HG02938 (cell line): ENCODE measurements at regions not wholly inside any gene's neighbourhood (a gene's known extent, or its start where the extent isn't known, plus 50 kb on each side); places are given as distances from the start of the nearest gene placed in this dataset.

Source experiments
- ATAC-seq: cut with Tn5 transposase; IDR thresholded peaks from one replicate; pipeline ENCODE4 v1.9.1; 2021; ENCODE audit warnings: mild to moderate bottlenecking, moderate library complexity; ENCODE audit not compliant: unreplicated experiment

- no peak for ATAC-seq
These were observed 525.7 kb downstream of the SLC4A3 start for GRCh38 chr2:220153118-220153517.

GRCh38 chr2:220154304-220154703 is 526.9 kb downstream of the SLC4A3 start:
- no peak for ATAC-seq

- no peak for ATAC-seq
These were observed 529.9 kb downstream of the SLC4A3 start for GRCh38 chr2:220157312-220157711.

- no peak for ATAC-seq
These were observed 532.3 kb downstream of the SLC4A3 start for GRCh38 chr2:220159738-220160137.

- no peak for ATAC-seq
These were observed 534.9 kb downstream of the SLC4A3 start for GRCh38 chr2:220162320-220162719.

- ATAC-seq = no peak
These were observed 536.1 kb downstream of the SLC4A3 start for GRCh38 chr2:220163486-220163885.

GRCh38 chr2:220165401-220165800 is 538.0 kb downstream of the SLC4A3 start:
- no peak for ATAC-seq

GRCh38 chr2:220166616-220167015 is 539.2 kb downstream of the SLC4A3 start:
- ATAC-seq = no peak

GRCh38 chr2:220167956-220168355 is 540.5 kb downstream of the SLC4A3 start:
- ATAC-seq = no peak

GRCh38 chr2:220168891-220169546 is 541.6 kb downstream of the SLC4A3 start:
- ATAC-seq = no peak

- ATAC-seq = no peak
These were observed 547.4 kb downstream of the SLC4A3 start for GRCh38 chr2:220174826-220175225.

- no peak for ATAC-seq
These were observed 548.5 kb downstream of the SLC4A3 start for GRCh38 chr2:220175967-220176366.

GRCh38 chr2:220178991-220179695 is 551.7 kb downstream of the SLC4A3 start:
- ATAC-seq = no peak

- ATAC-seq = no peak
These were observed 553.7 kb downstream of the SLC4A3 start for GRCh38 chr2:220181165-220181564.

GRCh38 chr2:220182790-220183189 is 555.4 kb downstream of the SLC4A3 start:
- ATAC-seq = no peak

GRCh38 chr2:220185766-220186305 is 558.4 kb downstream of the SLC4A3 start:
- ATAC-seq = no peak

GRCh38 chr2:220188031-220188430 is 560.6 kb downstream of the SLC4A3 start:
- ATAC-seq = peak; percentile 47

GRCh38 chr2:220191031-220191430 is 563.6 kb downstream of the SLC4A3 start:
- ATAC-seq = no peak

- no peak for ATAC-seq
These were observed 564.3 kb downstream of the SLC4A3 start for GRCh38 chr2:220191737-220192136.

- ATAC-seq = no peak
These were observed 565.7 kb downstream of the SLC4A3 start for GRCh38 chr2:220192994-220193753.
